ENCODE measurements at regions not wholly inside any gene's neighbourhood (a gene's known extent, or its start where the extent isn't known, plus 50 kb on each side); places are given as distances from the start of the nearest gene placed in this dataset.

DNA sequence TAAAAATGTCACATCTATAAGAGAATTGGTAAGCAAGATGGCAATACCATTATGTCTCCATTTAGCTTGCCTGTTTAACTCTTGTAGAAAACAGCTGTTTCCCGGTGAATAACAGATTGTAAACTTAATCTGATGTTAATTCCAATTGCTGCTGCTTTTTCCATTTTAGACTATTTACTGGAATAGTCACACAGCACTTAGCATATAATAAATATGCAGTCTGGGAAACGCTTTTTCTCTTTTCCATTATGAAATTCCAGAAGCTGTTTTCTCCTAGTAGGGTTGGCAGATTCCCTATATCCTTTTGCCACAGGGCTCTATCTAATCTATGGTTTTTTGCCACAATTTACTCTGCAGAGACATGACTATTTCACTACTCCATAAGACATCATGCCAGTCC is 148.0 kb downstream of the CEMIP2 start:
- no peaks in the 10 kb centered on the region for H3K27me3 ChIP-seq
- 74 to 96% (median 88%) methylated on average over 2 of the region's 2 CpGs for WGBS, 4 donors
- H3K27ac ChIP-seq, result no peak overlapping the region
- no peak for DNase-seq
- no peaks in the 10 kb centered on the region for H3K4me1 ChIP-seq (replicated peaks in 1 of 2)
- H3K36me3 ChIP-seq (replicated peaks in 1 of 2), result no peaks in the 10 kb centered on the region
- H3K4me3 ChIP-seq, result no peak overlapping the region
- TF ChIP-seq POLR2A (IDR thresholded peaks at IDR 0.05), result no peak
- TF ChIP-seq, protein P1, sequence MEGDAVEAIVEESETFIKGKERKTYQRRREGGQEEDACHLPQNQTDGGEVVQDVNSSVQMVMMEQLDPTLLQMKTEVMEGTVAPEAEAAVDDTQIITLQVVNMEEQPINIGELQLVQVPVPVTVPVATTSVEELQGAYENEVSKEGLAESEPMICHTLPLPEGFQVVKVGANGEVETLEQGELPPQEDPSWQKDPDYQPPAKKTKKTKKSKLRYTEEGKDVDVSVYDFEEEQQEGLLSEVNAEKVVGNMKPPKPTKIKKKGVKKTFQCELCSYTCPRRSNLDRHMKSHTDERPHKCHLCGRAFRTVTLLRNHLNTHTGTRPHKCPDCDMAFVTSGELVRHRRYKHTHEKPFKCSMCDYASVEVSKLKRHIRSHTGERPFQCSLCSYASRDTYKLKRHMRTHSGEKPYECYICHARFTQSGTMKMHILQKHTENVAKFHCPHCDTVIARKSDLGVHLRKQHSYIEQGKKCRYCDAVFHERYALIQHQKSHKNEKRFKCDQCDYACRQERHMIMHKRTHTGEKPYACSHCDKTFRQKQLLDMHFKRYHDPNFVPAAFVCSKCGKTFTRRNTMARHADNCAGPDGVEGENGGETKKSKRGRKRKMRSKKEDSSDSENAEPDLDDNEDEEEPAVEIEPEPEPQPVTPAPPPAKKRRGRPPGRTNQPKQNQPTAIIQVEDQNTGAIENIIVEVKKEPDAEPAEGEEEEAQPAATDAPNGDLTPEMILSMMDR (IDR thresholded peaks at IDR 0.05), result no peak
- intact Hi-C loops (cut with DNase I), result no loop called here
- H3K9me3 ChIP-seq (replicated peaks in 1 of 3), result no peaks in the 10 kb centered on the region

DNA sequence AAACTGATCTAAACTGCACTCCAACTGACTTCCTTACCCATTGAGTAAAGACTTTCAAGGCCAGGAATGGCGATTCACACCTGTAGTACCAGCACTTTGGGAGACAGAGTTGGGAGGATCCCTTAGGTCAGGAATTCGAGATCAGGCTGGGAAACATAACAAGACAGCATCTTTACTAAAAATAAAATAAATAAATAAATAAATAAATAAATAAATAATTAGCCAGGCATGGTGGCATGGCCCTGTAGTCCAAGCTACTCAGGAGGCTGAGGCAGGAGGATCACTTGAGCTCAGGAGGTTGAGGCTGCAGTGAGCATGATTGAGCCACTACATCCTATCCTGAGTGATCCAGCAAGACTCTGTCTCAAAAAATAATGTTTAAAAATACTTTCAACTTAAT is 148.4 kb downstream of the CEMIP2 start:
- TF ChIP-seq, protein P1 (IDR thresholded peaks at IDR 0.05), result no peak
- TF ChIP-seq POLR2A (IDR thresholded peaks at IDR 0.05), result no peak
- H3K9me3 ChIP-seq (replicated peaks in 1 of 3), result no peaks in the 10 kb centered on the region
- H3K4me1 ChIP-seq (replicated peaks in 1 of 2), result no peaks in the 10 kb centered on the region
- intact Hi-C loops (cut with DNase I), result loop anchor here in 1 of 2 donors (10.0 kb wide), 1 partner anchor 85 kb away; no protein-coding TSS in a partner anchor
- WGBS, 4 donors, result 83 to 90% (median 87%) methylated on average over 2 of the region's 2 CpGs
- H3K4me3 ChIP-seq, result no peak overlapping the region
- no peaks in the 10 kb centered on the region for H3K36me3 ChIP-seq (replicated peaks in 1 of 2)
- no peak overlapping the region for H3K27ac ChIP-seq
- H3K27me3 ChIP-seq, result no peaks in the 10 kb centered on the region
- no peak for DNase-seq

DNA sequence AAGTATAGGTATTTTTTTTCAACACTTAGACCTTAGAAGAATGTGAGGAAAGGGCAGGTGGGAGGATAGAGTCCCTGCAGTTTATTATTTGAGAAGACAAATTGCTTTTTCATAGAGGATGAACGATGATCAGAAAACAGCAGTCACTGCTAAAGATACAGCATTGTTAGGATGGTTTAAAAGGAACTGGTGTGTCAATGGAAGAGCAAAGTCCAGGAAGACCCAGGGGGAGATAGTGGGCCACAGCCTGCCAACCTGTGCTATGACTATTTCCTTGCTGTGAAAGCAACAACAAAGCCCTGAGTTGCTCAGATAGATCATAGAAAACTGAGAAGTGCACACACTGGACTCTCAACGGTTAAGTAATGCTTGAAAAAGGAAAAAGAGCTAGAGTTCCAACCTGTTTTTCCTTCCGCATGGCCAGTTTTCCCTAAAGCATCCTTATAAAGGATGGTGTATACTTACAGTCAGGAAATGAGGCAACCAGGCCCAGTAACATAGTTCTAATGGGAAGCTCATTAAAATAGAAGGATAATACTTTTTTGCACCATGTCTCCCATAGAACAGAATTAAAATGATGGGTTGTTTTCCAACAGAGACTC is 153.8 kb downstream of the CEMIP2 start:
- Histone ChIP-seq H3K9me3 (replicated peaks in 1 of 3) (no peaks in the 10 kb centered on the region), H3K27me3 (no peaks in the 10 kb centered on the region), H3K4me3 (no peak overlapping the region), H3K36me3 (replicated peaks in 1 of 2) (no peaks in the 10 kb centered on the region), H3K4me1 (replicated peaks in 1 of 2) (no peaks in the 10 kb centered on the region), H3K27ac (no peak overlapping the region)
- TF ChIP-seq, protein P1 (IDR thresholded peaks at IDR 0.05), result no peak
- no peak for TF ChIP-seq POLR2A (IDR thresholded peaks at IDR 0.05)
- DNase-seq, result no peak
- 73 to 79% (median 76%) methylated on average over 3 of the region's 3 CpGs for WGBS, 4 donors
- intact Hi-C loops (cut with DNase I), result loop anchor here in 1 of 2 donors (10.0 kb wide), 1 partner anchor 90 kb away; no protein-coding TSS in a partner anchor

DNA sequence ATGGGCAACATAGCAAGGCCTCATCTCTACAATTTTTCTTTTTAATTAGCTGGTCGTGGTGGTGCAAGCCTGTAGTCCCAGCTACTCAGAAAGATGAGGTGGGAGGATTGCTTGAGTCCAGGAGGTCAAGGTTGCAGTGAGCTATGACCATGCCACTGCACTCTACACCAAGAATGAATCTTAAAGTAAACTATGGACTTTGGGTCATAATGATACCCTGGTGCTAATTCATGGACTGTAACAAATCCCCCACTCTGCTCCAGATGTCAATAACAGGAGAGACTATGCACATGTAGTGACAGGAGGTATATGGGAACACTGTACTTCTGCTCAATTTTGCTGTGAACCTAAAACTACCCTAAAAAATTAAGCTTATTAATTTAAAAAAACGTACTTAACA is 155.4 kb downstream of the CEMIP2 start:
- intact Hi-C loops (cut with DNase I), result loop anchor here in 1 of 2 donors (10.0 kb wide), 1 partner anchor 92 kb away; no protein-coding TSS in a partner anchor
- Histone ChIP-seq H3K27ac (no peak overlapping the region), H3K36me3 (replicated peaks in 1 of 2) (no peaks in the 10 kb centered on the region), H3K27me3 (no peaks in the 10 kb centered on the region), H3K9me3 (replicated peaks in 1 of 3) (no peaks in the 10 kb centered on the region), H3K4me3 (no peak overlapping the region), H3K4me1 (replicated peaks in 1 of 2) (no peaks in the 10 kb centered on the region)
- no peak for DNase-seq
- 27 to 49% (median 44%) methylated on average over 2 of the region's 2 CpGs for WGBS, 4 donors
- TF ChIP-seq, protein P1 (IDR thresholded peaks at IDR 0.05), result no peak
- no peak for TF ChIP-seq POLR2A (IDR thresholded peaks at IDR 0.05)
